Testis (tissue), 2 donors: ENCODE measurements at regions not wholly inside any gene's neighbourhood (a gene's known extent, or its start where the extent isn't known, plus 50 kb on each side); places are given as distances from the start of the nearest gene placed in this dataset.
"Not testable (repeated sequence)": the region's sequence is repeated elsewhere in the genome, so short reads cannot be mapped to it uniquely, and the experiment has no call there.

Source experiments
- DNase-seq: peaks from one replicate; pipeline ENCODE4 v3.0.0-alpha.2; 2019
- H3K27ac ChIP-seq, 2 donors: fragments of 200-600 bp; sonication (generic); one replicate each; pipeline ENCODE4 v1.5.1; 2019
- H3K27me3 ChIP-seq: fragments of 200-600 bp; sonication (generic); one replicate; pipeline ENCODE4 v1.5.1; 2019
- H3K36me3 ChIP-seq: fragments of 200-600 bp; sonication (generic); one replicate; pipeline ENCODE4 v1.5.1; 2017; ENCODE audit warnings: low read depth; ENCODE audit errors: missing control alignments
- H3K4me1 ChIP-seq: fragments of 200-600 bp; sonication (generic); one replicate; pipeline ENCODE4 v1.5.1; 2019
- H3K4me3 ChIP-seq, 2 donors: fragments of 200-600 bp; sonication (generic); one replicate each; pipeline ENCODE4 v1.5.1; 2017 to 2019
- H3K9me3 ChIP-seq: fragments of 200-600 bp; sonication (generic); one replicate; pipeline ENCODE4 v1.5.1; 2017
- POLR2A ChIP-seq: fragments of 450-650 bp; IDR thresholded peaks from one replicate; pipeline ENCODE4 v1.6.1; 2017; ENCODE audit warnings: antibody characterized with exemption, mild to moderate bottlenecking, moderate library complexity
- WGBS, 2 donors: methylation state at CpG; one replicate each; pipeline ENCODE4 v1.1.5; 2018; 5-methylcytosine and 5-hydroxymethylcytosine counted together
- intact Hi-C: fragments of 100-400 bp; cut with DNase I; formaldehyde crosslinking; loops from one replicate; pipeline ENCODE4 v1.15.1; 2023; ENCODE audit warnings: low total_unique reads
- TF ChIP-seq, protein P1 (sequence below), 3 experiments: fragments of 450-650 bp in 2 of 3; fragments of 200-600 bp in 1 of 3; sonication (generic) in 1 of 3; IDR thresholded peaks; one replicate each; pipeline ENCODE4 v1.5.1; 2016 to 2019; ENCODE audit warnings: antibody characterized with exemption in 3 of 3, mild to moderate bottlenecking in 2 of 3, moderate library complexity in 1 of 3

DNA sequence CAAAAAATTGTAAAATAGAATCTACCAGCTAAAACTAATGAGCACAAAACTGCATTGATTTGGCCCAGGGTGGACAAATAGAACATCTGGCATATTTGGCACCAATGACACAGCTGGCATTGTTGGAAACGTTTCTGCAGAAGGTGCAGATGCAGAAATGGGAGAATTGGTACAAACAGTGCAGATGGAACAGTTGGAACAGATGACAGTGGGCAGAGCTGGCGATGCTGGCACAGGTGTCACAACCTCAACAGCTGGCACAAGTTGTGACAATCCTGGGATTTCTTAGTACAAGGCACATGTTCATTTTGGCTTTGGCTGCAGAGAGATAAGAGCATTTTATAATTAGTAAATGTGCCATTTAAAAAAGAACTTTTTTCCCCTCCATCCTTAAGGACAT is 91.1 kb upstream of the ZBTB18 start:
- Histone ChIP-seq H3K4me3 (no peak overlapping the region), H3K9me3 (no peaks in the 10 kb centered on the region), H3K36me3 (no peaks in the 10 kb centered on the region), H3K27me3 (no peaks in the 10 kb centered on the region), H3K4me1 (no peaks in the 10 kb centered on the region), H3K27ac (no peak overlapping the region)
- intact Hi-C loops = no loop called here
- no peak for DNase-seq
- 63 to 79% methylated on average over 2 of the region's 2 CpGs for WGBS, 2 donors
- TF ChIP-seq, protein P1, sequence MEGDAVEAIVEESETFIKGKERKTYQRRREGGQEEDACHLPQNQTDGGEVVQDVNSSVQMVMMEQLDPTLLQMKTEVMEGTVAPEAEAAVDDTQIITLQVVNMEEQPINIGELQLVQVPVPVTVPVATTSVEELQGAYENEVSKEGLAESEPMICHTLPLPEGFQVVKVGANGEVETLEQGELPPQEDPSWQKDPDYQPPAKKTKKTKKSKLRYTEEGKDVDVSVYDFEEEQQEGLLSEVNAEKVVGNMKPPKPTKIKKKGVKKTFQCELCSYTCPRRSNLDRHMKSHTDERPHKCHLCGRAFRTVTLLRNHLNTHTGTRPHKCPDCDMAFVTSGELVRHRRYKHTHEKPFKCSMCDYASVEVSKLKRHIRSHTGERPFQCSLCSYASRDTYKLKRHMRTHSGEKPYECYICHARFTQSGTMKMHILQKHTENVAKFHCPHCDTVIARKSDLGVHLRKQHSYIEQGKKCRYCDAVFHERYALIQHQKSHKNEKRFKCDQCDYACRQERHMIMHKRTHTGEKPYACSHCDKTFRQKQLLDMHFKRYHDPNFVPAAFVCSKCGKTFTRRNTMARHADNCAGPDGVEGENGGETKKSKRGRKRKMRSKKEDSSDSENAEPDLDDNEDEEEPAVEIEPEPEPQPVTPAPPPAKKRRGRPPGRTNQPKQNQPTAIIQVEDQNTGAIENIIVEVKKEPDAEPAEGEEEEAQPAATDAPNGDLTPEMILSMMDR (IDR thresholded peaks at IDR 0.05) = no peak
- no peak for TF ChIP-seq POLR2A

DNA sequence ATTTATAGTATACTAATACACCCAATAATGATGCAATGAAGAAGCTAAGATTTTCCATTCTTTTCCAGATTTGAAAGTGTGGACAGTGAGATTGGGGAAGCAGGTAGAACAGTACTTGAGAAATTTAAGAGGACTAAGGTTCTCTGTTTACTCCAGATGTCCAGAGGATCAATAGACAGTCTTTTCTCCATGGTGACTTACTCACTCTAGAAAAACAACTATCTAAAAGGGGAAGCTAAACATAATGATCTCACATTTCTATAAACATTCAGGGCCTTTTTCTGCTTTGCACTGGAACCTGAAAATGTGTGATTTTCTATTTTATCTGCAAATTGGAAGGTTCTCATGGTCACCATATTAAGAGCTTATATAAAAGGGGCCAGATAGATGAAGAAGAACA is 93.9 kb upstream of the ZBTB18 start:
- TF ChIP-seq, protein P1 (IDR thresholded peaks at IDR 0.05) = no peak
- no peak for TF ChIP-seq POLR2A
- H3K27ac ChIP-seq = no peak overlapping the region
- DNase-seq = no peak

DNA sequence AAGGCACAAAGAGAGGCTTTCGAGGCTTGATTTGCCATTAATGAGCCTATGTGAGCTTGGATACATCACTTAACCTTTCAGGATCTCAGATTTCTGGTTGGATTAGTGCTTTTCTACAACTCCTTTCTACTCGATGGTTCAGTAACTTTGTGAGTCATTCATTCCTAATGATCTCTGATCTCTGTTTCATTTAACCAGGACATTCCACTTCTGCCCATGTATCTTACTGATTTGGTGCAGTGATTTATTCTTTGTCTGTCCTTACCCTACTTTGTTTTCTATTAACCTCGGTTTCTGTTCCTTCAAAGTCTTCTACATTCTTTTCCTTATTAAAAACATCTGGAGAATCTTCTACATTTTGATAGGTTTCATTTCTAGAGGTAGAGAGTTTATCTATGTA is 94.6 kb upstream of the ZBTB18 start:
- WGBS, 2 donors = 66 to 70% methylated on average over 3 of the region's 3 CpGs
- no peak overlapping the region for H3K27ac ChIP-seq
- no peaks in the 10 kb centered on the region for H3K36me3 ChIP-seq
- no peaks in the 10 kb centered on the region for H3K9me3 ChIP-seq
- no peak for DNase-seq
- H3K4me3 ChIP-seq = no peak overlapping the region
- intact Hi-C loops = no loop called here
- no peaks in the 10 kb centered on the region for H3K4me1 ChIP-seq
- TF ChIP-seq, protein P1 (IDR thresholded peaks at IDR 0.05) = no peak
- TF ChIP-seq POLR2A = no peak
- no peaks in the 10 kb centered on the region for H3K27me3 ChIP-seq

More for the DNA sequence above, 93.9 kb upstream of the ZBTB18 start:
- H3K9me3 ChIP-seq = no peaks in the 10 kb centered on the region
- no peaks in the 10 kb centered on the region for H3K4me1 ChIP-seq
- H3K4me3 ChIP-seq = no peak overlapping the region
- no peaks in the 10 kb centered on the region for H3K36me3 ChIP-seq
- intact Hi-C loops = no loop called here
- H3K27me3 ChIP-seq = no peaks in the 10 kb centered on the region

DNA sequence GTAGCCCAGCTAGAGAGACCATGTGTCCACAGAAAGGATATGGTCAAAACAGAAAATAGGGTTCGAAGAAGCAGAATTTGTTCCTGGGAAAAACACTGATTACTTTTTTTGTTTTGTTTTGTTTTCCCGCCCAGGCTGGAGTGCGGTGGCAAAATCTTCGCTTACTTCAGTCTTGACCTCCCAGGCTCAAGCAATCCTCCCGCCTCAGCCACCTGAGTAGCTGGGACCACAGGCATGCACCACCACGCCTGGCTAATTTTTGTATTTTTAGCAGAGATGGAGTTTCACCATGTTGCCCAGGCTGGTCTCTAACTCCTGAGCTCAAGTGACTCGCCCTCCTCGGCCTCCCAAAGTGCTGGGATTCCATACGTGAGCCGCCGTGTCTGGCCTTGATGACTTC is 99.9 kb upstream of the ZBTB18 start:
- WGBS, 2 donors = 87 to 93% methylated on average over 11 of the region's 11 CpGs
- intact Hi-C loops, H3K9me3 ChIP-seq, H3K36me3 ChIP-seq, H3K27me3 ChIP-seq, H3K4me3 ChIP-seq, H3K4me1 ChIP-seq, DNase-seq, H3K27ac ChIP-seq: not testable (repeated sequence)

DNA sequence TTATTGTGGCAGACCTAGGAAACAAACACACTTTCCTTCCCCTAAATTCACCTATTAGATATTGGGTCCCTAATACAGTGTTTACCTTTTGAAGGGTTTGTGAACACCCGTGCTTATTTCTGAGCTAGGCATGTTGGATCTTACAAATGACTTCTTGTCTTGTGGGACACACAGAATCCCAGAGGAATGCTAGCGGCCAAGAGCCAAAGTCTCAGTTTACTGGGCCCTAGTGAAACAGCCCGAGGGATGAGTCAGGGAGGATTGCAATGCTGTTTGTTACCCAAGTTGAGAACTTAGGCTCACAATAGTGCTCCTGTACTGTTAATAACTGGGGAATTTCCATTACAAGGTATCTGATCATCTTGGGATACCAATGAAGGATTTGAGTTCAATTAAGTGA is 100.1 kb upstream of the AKT3 start:
- Histone ChIP-seq H3K36me3 (no peaks in the 10 kb centered on the region), H3K9me3 (no peaks in the 10 kb centered on the region), H3K27me3 (no peaks in the 10 kb centered on the region), H3K27ac (no peak overlapping the region), H3K4me1 (no peaks in the 10 kb centered on the region), H3K4me3 (no peak overlapping the region)
- DNase-seq = no peak
- intact Hi-C loops = no loop called here
- WGBS, 2 donors = 90 to 93% methylated on average over 3 of the region's 3 CpGs
- TF ChIP-seq POLR2A = no peak
- TF ChIP-seq, protein P1 (IDR thresholded peaks at IDR 0.05) = no peak
